ENCODE measurements at regions not wholly inside any gene's neighbourhood (a gene's known extent, or its start where the extent isn't known, plus 50 kb on each side); places are given as distances from the start of the nearest gene placed in this dataset.

DNA sequence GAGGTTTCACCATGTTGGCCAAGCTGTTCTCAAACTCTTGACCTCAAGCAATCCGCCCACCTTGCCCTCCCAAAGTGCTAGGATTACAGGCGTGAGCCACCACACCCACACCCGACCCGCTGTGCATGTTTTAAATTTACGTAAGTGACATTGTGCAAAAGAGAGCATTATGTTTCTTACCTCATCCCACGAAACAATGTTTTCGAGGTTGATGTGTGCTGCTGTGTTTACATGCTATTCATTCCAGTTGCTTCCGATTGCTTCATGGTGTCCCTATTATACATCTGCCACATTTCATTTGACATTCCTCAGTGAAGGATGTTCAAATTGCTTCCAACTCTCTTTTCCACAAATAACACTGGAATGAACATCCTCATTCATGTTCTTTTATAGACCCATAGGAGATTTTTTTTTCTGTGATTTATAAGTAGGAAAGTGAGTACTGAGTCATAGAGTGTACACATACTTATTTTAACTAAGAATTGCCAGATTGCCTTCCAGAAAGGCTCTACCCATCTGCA, 403.9 kb upstream of the JARID2 start:
- DNase-seq, result no peak

DNA sequence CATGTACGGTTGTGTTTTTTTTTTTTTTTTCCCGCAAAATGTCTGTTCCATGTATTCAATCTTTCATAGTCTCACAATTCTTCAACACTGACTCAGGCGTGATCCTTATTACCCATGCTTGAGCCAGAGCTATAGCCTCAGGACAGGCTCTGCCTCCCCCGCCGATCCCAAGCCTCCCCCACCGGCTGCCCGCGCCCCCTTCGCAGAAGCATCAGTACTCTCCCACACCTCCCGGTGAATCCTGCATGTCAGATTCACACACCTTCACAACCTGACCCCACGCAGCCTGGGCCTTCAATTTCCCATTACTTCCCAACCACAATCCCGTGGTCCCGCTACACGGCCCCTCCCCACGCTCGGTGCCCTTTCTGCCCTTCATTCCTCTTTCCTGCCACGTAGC, 401.5 kb upstream of the JARID2 start:
- DNase-seq, result no peak

DNA sequence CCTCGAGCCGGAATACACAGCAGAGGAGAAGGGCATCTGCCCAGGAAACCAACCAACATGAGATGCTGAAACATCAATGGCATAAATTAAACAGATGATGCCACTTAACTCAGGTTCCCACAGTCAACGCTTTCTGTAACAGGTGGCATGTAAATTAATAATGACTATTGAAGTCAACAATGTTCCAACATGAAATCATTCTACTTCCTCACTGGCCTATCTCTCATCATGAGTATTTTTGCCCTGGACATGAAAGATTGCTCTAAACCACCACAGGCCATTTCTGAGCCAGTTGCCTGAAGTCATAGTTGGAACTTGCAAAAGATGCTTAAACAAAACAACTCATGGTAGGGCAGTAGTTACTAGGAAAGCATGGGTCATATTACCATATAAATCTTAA, 397.9 kb upstream of the JARID2 start:
- no peak for DNase-seq

DNA sequence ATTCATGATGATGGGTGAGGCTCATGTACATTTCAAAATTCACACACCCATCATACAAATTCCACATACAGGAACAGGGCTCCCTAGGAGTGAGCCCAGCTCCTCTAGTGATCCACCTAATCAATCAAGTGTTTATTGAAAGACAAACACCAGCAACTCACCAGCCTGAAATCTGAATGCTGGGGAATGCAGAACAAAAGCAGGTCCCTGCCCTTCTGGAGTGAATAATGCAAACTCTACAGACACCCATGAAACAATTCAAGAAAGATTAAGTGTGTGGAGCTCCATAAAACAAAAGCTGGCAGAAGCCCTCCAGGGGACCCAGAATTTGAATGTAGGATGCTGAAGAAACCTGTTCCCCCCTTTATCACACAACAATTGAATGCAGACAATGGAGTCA, 396.7 kb upstream of the JARID2 start:
- DNase-seq, result no peak

DNA sequence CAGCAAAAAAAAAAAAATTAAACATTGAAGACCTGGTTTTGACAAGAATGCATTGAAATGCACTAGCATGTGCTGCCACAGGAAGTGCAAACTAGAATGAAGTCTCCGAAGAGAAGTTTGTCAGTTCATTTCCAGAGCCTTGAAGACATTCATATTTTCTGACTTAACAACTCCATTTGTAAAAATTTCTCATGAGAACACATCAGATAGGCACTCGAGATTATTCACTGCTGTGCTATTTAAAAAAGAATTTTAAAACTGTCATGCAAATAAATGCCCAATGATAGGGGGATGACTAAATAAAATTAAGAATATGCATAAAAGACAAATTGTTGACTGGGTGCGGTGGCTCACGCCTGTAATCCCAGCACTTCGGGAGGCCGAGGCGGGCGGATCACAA, 394.6 kb upstream of the JARID2 start:
- no peak for DNase-seq

DNA sequence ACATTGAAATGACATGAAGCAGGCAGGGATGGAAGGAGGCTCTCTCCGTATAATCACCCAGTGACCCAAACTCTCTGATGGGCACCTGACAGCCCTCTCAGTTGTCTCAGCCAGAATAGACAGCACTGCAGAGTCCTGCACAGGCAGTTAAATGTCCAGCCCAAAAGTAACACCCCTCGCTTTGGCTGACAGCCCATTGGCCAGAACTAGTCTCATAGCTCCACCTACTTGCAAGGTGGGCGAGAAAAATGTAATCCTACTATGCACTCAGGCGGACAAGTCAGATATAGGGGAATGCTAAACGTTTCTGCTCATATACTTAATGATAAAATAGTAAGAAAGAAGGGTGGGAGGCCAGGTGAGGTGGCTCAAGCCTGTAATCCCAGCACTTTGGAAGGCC, 393.5 kb upstream of the JARID2 start:
- DNase-seq, result no peak

DNA sequence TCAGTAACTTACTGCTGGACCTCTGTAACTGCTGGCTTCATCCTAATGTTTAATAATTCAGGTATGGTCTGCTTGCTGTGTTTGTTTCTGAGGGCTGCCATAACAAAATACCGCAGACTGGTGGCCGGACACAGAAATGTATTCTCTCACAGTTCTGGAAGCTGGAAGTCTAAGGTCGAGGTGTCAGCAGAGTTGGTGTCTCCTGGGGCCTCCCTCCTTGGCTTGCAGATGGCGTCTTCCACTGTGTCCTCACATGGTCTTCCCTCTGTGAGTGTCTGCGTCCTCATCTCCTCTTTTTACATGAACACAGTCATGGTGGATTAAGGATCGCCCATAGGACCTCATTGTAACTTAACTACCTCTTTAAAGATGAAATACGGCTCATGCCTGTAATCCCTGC, 389.7 kb upstream of the JARID2 start:
- DNase-seq, result no peak

DNA sequence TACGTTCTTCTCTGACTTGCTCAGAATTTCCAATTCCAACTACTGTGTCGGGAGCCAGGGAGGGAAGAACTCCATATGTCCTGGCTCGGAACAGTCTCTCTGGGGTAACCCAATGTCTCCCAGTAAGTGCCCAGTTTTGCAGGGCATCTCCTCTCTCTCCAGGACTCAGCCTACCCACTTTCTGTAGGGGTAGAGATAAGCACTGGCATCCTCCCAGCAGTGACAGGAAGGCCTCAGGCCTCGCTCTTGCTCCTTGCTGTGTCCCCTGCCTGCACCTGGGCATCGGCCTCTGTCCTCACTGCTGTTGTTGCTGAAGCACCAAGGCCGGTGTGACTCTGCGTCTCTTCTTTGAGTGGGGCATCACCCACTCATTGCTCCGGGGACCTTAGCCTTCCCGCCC, 388.9 kb upstream of the JARID2 start:
- DNase-seq, result no peak

DNA sequence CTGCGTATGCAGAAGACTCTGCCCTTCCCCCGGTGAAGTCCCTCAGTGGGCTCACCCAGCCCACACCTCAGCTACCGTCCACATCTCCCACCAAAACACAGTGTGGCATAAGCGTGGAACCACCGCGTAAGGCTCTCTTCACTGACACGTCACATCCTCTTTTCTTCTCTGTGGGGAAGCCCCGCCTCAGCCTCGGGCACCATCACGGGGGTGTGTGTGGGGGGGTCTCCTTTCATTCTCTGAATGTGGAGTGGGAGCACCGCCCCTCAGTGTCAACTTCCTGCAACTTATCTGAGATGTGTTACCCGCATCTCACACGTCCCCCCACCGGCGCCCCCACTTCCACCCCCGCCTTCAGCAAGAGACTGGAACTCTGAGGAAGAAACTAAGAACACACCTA, 388.4 kb upstream of the JARID2 start:
- peak; percentile 78 for DNase-seq

DNA sequence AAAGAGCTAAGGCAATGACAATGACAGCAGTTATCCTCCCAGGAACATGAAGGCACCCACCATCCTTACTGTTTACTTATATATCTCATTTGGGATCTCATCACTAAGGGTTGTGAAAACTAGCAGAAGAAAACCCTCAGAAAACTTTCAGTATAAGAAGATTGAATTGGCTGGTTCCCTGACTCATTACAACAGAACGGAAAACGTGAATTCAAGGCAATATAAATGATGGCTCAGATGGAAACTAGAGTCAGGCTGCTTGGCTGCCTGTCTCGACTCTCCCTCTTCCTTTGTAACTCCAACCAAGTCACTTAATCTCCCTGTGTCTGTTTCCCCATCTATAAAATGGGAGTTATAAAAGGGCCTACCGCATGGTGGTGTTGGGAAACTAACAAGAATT, 387.1 kb upstream of the JARID2 start:
- peak; percentile 42 for DNase-seq

DNA sequence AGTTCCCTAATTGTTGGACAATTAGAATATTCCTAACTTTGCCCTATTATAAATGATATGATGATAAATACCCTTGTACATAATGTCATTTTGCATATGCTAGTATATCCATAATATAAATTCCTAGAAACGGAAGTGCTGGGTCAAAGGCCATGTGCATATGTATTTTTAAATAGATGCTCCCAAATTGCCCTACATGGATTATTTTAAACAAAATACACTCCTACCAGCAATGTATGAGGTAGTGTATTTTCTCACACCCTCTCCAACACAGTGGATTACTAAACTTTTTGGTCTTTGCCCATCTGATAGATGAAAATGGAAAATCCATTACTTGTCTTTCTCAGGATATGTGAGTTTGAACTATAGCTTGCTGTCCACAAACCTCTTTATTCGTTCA, 385.1 kb upstream of the JARID2 start:
- DNase-seq, result no peak

DNA sequence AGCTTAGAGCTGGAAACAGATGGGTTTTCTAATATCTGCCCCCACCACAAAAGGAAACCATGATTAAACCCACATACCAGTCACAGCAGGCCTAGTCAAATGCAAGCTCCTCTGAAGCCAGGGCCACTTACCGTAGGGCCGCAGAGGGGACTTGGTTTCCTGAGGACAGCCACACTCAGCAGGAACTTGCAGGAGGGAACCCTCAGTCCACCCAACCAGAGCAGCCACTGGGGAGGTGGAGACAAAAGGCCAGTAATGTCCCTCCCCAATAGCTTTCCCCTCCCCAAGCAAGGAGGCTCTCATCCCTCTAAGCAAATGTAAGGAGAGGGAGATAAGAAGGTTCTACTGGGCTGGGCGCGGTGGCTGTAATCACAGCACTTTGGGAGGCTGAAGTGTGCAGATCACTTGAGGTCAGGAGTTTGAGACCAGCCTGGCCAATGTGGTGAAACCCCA, 384.4 kb upstream of the JARID2 start:
- DNase-seq, result no peak

DNA sequence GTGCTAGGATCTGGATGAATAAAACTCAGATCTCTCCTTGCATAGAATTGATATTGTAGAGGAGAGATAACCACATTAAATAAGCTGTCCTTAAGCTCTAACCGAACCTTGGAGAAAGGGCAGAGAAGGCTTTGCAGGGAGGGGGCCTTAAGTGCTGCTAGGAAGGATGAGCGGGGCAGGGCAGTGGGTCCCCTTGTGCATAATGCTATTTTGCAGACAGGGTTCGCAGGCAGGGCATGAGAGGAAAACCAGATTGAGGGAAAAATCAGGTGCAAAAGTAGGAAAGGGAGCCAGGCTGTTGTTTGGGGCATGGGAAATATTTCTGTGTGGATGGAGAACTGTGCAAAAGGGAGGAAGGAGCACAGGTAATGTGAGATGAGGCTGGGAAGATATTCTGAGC, 383.0 kb upstream of the JARID2 start:
- no peak for DNase-seq

DNA sequence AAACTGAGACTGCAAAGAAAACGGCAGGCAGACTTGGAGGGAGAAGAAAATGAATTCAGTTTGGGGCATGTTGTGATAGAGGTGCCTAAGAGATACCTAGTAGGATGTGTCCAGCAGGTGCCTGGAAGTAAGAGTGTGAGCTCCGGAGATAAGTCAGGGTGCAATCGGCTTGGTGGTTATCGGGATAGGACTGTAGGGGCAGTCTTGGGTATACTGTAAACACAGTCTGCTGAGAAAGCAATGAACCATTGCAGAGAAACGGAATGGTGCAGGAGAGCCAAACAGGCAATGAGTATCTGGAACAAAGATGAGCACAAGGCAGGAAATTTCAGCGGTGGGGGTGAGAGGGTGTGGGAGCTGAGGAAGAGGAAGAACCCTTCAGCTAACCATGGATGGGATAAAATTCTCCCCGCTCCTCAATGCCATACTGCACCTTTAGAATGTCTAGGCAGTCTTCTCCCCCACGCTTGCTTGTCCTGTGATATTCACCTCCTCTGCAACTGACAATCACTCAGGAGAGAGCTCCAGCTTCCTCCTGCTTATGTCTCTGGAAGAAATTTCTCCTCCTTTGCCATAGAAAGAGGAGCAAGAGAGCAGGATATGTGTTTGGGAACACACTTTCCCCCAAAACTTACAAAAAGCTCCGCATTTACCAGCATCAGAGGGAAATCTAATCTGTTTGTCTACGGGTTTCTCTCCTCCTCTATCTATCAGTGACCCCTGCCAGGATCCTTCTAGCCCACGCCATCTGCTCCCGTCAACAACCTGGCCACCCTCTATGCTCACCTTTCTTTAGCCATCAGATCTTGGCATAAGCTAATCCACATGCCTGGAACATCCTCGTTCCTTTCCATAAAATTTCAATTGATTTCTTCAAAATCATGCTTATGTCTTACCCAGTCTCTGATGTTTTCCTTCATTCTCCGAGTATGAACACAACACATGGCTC, 381.7 kb upstream of the JARID2 start:
- no peak for DNase-seq

DNA sequence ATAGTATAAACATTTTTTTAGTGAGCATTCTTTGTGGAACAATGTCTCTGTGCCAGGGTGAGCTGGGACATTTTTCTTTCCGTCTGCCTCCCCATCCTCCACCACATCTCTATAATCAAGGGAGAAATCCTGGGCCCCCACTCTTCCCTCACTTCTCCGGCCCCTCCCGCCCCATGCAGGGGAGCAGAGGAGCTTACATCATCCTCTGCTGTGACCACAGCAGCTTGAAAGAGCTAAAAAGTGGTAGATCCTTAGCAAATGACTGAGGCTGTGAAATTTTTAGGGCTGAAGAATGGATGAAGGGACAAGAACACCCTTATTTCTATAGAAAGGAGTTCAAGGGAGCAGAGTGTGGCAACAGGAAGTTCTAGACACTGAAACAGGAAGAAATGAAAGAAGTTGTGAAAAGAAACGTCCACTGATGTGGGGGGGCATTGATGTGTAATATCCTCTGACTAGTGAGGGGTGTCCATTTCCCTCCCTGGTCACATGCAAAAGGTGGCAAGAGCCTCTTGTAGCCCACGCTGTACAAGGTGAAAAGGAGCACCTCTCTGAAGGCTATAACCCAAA, 380.3 kb upstream of the JARID2 start:
- no peak for DNase-seq

DNA sequence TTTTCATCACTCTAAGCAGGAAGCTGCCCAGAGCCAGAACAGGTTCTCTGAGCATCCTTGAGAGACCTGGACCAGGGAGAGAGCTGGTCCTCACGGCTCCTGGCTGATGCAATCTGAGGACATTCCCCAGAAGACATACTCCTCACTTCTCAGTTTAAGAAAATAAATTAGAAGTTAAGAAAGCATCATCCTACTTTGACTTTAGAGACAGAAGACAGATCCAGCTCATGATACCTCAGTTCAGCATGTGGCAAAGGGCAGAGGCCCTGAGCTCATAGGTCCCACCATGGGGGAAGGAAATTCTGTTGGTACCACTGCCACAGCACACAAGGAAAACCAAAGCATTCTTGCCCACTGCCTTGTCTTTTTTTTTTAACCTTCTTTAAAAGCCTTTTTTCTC, 378.1 kb upstream of the JARID2 start:
- no peak for DNase-seq

DNA sequence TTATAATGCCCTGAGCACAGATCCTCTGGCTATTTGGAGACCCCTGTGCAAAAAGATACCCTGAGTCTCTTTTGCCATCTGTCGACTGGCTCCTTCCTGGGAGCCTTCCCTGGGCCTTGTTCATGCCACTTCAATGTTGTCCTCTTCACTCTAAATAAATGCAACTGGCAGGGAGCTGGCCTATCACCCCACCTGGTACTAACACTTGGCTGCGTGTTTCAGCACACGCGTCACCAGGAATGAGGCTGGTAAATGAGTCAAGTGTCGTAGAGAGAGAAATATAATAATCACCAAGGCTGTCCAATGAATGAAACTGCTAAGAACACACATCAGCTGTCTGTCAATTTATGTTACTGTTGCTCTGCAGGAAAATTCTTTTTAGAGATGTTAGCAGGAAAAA, 374.6 kb upstream of the JARID2 start:
- DNase-seq, result no peak

DNA sequence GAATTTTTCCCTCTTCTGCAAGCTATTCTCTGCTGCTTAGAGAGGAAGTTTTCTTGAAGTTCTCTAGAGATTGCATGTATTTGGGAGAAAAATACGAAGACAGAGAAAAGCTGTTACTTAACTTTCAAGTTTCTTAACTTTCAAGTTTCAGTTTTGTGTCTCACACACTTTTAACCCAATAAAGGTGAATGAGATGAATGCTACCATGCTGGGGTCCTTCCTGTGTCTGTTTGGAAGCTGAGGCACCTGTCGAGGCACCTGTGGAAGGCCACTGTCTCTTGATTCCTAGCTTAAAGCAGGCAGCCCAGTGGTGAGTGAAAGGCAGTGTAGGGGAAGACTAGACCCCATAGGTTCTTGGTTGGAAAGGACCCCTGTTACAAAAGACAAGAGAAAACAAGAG, 372.8 kb upstream of the JARID2 start:
- DNase-seq, result no peak

DNA sequence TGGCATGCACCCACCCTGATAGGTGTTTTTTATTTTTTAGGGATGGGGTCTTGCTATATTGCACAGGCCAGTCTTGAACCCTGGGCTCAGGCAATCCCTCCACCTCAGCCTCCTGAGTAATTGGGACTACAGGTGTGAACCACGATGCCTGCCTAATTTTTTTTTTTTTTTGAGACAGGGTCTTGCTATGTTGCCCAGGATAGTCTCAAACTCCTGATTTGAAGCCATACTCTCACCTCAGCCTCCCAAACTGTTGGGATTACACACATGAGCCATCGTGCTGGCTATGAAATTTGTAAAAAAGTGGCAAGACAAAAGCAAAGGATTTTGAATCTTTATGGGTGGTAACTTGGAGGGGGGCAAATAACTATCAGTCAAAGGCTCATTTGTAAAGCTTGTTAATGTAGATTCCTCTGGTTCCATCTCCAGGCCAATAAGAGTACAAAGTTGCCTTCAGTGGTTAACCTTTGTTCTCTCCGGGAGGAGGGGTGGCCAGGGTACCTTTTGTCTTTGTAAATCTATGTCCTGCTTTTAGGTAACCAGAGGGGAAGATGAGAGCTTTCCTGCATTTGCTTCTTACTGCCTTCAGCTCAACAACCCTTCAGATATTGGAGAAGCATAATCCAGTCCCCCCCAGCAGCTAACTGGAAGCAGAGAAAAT, 372.0 kb upstream of the JARID2 start:
- DNase-seq, result no peak

DNA sequence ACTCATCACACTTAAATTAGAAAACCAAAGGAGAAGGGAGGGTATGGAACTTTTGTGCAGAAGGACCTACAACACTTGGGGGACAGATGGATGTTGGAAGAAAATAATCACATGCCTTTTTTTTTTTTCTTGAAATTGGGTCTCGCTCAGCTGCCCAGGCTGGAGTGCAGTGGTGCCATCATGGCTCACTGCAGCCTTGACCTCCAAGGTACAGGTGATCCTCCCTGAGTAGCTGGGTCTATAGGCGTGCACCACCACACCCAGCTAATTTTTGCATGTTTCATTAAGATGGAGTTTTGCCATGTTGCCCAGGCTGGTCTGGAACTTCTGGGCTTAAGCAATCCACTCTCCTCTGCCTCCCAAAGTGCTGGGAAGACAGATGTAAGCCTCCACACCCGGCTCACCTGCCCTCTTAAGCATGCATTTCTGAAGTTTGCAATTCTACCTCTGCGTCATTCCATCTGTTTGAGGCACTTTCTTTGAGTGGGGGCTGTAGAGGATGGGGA, 370.8 kb upstream of the JARID2 start:
- DNase-seq, result no peak

DNA sequence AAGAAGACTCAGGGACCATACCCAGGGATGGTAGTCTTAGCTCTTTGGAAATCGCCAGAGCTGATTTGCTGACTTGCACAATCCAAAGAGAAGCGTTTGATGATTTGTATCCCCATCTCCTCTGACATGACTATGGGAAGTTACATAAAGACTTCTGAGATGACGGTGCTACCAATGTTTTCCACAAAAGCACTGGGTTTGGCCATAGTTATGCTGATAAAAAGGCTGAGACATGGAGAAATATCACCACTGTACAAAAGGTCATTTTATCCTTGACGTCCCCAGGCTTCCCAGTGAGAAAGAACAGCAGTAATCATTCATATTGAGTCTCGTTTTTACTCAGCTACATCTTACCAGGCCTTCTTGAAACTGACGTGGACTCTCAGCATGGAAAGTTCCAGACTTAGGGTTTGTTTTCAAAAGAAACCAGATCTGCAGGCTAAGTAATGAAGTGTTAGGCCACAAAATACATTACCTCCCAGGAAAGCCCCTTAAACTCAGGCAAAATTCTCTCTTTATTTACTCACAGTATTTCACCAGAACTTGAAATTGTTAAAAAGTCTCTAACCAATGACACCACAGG, 370.3 kb upstream of the JARID2 start:
- DNase-seq, result peak; percentile 58

DNA sequence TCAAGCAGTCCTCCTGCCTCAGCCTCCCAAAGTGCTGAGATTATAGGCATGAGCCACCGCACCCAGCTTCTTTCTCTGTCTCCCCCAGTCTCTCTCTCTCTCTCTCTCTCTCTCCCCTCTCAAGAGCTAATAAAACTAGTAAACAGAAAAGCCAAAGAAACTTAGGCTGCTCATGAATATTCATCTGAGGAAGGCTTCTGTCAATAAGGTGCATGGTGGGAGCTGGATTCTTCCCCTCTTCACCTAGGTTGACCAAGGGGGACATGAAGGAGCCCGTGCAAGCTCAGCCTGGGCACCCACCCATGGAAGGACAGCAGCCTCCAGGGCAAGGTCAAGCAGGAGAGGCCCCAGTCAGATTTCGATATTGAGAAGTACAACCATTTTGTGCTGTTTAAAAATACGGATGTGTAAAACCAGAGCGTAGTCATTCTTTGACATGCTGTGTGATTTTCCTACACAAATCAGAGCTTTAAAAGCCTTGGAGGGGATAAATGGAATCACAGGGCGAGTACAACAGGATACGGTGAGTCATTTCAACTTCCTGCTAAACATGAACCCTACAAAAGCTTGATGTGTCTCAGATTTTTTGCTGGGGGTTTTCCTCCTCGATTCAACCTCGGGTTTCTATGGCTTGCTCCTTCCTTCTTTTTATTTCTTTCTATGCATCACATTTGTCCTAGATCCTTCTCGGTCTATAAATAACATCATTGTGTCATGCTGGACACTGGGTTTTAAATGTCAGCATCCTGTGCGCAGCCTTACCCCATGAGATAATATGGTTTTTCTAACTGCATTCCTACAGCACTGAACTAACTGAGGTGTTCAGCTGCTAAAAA, 368.9 kb upstream of the JARID2 start:
- peak; percentile 38 for DNase-seq

All from activated CD4-positive, alpha-beta T cell treated with anti-CD3 and anti-CD28 coated beads for 48 hours (primary cell).